ENCODE measurements at regions not wholly inside any gene's neighbourhood (a gene's known extent, or its start where the extent isn't known, plus 50 kb on each side); places are given as distances from the start of the nearest gene placed in this dataset.

DNA sequence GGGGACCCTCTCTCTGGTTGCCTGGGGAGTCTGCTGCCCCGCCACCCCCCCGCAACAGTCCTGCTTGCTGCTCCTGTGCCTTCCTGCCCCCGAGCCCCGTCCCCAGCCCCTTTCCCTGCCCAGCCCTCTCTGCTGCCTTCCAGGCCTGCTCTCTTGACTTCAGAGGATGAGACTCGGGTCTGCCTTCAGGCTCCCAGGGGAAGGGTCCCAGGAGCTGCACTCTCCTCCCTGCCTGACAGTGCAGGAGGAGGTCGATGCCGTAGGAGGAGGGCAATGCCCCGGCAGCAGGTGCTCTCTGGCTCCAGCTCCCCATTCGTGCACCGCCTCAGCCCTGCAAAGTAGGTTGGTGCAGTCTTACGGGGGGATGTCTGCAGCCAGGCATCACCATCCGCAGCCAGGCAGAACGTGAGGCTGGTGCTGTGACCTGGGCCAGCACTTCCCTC is 185.1 kb upstream of the C14orf180 start:
- no peak for ATAC-seq (ENCODE audit: low FRiP score)
- TF ChIP-seq, protein P1, sequence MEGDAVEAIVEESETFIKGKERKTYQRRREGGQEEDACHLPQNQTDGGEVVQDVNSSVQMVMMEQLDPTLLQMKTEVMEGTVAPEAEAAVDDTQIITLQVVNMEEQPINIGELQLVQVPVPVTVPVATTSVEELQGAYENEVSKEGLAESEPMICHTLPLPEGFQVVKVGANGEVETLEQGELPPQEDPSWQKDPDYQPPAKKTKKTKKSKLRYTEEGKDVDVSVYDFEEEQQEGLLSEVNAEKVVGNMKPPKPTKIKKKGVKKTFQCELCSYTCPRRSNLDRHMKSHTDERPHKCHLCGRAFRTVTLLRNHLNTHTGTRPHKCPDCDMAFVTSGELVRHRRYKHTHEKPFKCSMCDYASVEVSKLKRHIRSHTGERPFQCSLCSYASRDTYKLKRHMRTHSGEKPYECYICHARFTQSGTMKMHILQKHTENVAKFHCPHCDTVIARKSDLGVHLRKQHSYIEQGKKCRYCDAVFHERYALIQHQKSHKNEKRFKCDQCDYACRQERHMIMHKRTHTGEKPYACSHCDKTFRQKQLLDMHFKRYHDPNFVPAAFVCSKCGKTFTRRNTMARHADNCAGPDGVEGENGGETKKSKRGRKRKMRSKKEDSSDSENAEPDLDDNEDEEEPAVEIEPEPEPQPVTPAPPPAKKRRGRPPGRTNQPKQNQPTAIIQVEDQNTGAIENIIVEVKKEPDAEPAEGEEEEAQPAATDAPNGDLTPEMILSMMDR (IDR thresholded peaks at IDR 0.05) = no peak
- no peak for DNase-seq (ENCODE audit: low spot score)

DNA sequence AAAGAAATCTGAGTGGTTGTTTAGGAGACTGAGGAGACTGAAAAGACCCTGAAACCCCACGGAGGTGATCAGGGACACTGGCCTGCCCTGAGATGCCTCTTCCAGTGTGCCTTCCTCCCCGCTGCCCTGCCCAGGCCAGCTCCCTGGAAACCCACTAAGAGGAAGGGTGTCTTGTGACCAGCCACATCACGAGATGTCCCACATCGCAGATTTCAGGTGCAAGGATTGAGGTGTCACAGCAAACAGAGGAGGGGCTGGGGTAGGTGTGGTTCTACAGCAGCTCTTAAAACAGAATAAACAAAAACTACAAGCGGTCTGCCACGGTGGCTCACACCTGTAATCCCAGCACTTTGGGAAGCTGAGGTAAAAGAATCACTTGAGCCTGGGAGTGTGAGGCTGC is 184.3 kb upstream of the C14orf180 start:
- TF ChIP-seq, protein P1 (IDR thresholded peaks at IDR 0.05) = no peak
- DNase-seq (ENCODE audit: low spot score) = no peak
- ATAC-seq (ENCODE audit: low FRiP score) = no peak

DNA sequence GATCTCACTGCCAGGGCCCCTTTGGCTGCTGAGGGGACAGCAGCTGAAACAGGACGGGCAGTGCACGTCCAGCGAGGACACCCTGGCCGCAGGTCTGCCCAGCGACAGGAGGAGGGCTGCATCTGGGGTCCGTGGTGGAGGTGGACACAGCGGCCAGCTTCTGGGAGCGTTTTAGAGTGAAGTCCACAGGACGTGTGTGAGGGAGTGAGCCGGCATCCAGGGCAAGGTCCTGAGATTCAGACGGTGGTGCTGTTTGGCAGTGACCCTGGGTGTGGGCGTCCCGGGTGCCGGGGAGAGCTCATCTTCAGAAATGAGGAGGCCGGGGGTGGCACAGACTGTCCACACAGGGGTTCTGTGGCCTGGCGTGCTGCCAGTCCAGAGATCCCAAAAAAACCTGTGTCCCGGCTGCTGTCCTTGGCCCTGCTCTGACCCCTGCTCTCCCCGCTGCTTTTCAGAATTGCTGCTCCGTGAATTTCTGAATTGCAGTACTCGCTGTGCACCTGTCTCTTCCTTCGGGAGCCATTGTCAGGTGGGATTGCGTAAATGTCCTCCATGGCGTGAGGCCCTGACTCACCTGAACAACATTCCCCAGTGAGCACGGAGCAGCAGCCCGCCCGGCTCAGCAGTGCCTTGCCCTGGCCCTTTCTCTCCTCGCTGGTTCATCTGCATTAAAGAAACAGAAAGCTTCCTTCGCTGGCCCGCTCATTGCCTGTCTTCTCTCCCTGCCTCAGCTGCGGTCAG is 183.5 kb upstream of the C14orf180 start:
- no peak for ATAC-seq (ENCODE audit: low FRiP score)
- DNase-seq (ENCODE audit: low spot score) = no peak
- TF ChIP-seq, protein P1 (IDR thresholded peaks at IDR 0.05) = no peak

DNA sequence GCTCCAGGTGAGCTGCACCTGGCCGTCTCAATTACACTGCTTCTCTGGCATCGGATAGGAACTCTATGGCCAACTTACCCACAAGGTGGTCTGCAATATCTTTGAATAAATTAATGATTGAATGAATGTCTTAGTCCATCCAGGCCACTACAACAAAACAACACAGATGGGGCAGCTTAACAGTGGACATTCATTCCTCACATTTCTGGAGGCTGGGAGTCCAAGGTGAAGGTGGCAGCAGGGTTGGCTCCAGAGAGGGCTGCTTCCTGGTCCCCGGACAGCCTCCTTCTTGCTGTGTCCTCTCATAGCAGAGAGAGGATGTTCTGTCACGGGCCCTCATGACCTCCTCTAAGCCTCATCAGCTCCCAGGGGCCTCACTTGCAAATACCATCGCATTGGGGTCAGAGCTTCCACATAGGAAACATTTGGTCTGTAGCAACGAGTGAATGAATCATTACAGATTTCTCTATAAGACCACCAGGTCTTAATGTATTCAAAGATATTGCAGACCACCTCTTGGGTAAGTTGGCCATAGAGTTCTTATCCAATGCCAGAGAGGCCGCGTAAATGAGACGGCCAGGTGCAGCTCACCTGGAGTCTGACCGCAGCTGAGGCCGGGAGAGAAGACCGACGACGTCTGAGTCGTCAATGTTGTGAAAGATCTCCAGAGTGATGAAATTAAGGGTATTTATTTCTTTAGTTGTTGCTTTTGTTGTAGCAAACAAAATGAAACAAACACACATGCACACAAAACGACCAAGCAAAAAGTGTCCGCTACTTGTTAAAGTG is 182.7 kb upstream of the C14orf180 start:
- no peak for DNase-seq (ENCODE audit: low spot score)
- TF ChIP-seq, protein P1 (IDR thresholded peaks at IDR 0.05) = no peak

DNA sequence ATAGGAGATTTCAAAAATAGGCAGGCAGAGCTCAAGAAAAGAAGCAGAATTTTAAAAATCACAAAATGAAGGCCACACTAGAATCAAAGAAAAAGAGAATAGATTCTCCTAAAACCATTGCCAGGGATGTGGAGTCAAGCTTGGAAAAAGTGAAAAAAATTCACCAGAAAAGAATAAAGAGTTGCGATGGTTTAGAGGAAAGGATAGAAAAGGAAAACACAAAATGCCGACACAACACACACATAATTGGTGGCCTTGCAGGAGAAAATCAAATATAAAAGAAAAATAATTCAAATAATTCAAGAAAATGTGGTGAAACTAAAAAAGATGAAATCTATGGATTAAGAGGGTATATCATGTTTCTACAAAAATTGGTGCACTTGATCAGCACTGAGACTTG is 181.6 kb upstream of the C14orf180 start:
- no peak for DNase-seq (ENCODE audit: low spot score)
- ATAC-seq (ENCODE audit: low FRiP score) = no peak
- TF ChIP-seq, protein P1 (IDR thresholded peaks at IDR 0.05) = no peak

More for the DNA sequence above, 182.7 kb upstream of the C14orf180 start:
- no peak for ATAC-seq (ENCODE audit: low FRiP score)

DNA sequence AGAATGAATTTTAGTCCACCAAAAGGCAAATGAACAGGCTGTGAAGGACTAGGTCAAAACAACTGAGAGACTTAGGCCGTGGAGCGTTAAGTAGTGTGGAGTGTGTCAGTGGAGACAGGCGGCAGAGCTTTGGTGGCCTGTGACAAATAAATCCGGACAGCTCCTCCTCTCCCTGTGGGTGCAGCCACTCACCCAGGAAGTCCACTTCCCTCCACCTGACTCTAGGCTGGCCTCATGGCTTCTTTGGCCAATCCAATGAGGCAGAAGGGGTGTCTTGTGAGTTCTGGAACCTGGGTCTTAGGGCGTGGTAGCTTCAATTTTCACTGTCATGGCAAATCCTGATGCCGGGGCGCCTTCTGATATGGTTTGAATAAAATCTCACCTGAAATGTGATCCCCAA is 180.9 kb upstream of the C14orf180 start:
- ATAC-seq (ENCODE audit: low FRiP score) = no peak
- DNase-seq (ENCODE audit: low spot score) = no peak
- TF ChIP-seq, protein P1 (IDR thresholded peaks at IDR 0.05) = no peak
